Activated CD8-positive, alpha-beta memory T cell treated with anti-CD3 and anti-CD28 coated beads for 36 hours (primary cell): ENCODE measurements at regions not wholly inside any gene's neighbourhood (a gene's known extent, or its start where the extent isn't known, plus 50 kb on each side); places are given as distances from the start of the nearest gene placed in this dataset.

Experiments used
- CTCF ChIA-PET: fragments of 350-600 bp; sonication (Branson Sonifier 250); formaldehyde crosslinking; loops from one replicate; lab custom pipeline; 2021; ENCODE audit warnings: antibody characterized with exemption; lab: Charles Lee
- POLR2A ChIA-PET: fragments of 350-600 bp; sonication (Branson Sonifier 250); formaldehyde crosslinking; loops from one replicate; lab custom pipeline; 2021; ENCODE audit warnings: antibody characterized with exemption; lab: Charles Lee

DNA sequence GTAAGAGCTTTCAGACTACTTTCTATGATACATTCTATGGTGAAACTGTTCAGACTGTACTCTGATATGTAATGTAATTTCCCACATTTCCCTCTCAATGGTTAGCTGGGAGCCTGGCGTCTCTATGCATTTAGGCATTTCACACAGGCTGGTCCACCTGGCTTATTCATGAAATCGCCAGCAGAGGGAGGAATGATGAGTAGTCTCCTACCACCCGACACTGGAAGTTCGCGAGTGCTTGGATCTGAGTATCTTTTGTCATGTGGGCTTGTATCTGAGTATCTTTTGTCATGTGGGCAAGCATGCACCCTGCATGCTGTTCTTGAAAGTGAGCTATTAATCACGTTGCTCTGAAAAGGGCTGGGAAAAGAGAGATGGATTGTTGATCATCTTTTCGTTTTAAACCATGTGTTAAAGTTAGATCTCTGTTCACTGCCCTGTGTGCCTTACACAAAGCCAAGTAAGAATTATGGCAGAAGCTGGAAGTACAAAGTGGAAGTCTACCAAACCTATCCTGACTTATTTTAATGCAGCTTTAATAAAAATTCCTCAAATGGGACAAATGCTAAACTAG, 235.0 kb downstream of the ATP23 start:
- POLR2A ChIA-PET = no interaction called here
- CTCF ChIA-PET = no interaction called here

DNA sequence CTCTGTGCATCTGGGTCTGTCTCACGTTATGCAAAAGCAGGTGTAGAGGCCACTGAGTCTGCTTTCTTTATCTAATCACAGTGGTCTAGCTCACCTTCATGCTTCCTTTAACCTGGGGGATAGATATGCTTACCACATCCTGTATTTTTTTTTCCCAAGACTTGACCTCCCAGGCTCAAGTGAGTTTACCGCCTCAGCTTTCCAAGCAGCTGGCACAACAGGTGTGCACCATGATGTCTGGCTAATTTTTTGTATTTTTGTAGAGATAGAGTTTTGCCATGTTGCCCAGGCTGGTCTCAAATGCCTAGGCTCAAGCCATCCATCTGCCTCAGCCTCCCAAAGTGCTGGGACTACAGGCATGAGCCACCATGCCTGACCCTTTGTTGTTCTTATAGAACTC, 236.0 kb downstream of the ATP23 start:
- ChIA-PET CTCF (no interaction called here), POLR2A (no interaction called here)

DNA sequence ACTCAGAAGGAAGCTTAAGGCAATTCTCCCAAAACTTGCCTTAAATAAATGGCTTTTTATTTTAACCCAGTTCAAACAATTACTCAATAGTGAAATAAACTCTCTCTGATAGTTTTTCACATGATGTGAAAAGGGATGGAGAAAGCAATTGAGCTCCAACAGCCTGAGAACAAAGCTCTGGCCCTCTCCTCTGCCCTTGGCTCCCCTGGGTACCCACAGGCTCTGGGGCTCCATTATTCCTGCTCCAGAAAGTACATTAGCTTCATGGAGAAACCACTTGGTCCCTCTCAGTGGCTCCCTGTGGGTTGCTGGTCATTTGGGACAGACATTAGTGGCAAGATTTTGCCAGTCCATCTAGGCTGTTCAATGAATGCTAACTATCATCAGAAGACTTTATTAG, 242.8 kb downstream of the ATP23 start:
- CTCF ChIA-PET = no interaction called here
- POLR2A ChIA-PET = no interaction called here

DNA sequence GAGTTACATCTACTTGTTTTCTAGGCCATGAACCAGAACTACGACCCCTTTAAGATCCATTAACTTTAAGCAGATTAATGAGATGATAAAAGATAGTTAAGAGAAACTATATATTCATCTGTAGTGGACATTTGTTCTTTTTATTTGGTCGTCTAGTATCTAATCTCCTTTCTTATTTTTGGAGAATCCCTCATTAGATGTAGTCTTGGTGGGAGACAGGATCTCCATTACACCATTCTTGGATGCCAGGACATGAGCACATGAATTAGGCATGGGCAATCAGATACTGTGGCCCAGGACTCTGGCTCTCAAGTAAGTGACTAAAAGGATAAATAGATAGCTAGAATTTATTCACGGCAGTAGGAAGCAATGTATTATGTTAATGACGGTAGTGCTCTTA, 245.0 kb downstream of the ATP23 start:
- POLR2A ChIA-PET = no interaction called here
- CTCF ChIA-PET = no interaction called here

DNA sequence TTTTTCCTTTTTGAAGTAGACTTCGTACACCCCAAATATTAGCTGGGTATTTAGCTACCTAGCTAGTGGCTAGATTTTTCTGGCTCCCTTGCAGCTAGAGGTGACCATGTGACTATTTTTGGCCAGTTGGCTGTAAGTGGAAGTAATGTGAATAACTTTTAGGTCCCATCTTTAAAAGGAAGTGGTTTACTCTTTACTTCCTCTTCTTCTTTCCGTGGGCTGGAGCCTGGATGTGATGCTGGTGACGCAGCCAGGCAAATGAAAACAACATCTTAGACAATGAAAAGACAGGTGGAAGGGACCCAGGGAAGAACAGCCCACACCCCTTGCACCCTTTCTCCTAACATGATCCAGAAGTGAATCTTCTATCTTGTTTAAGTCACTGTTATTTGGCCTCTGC, 245.5 kb downstream of the ATP23 start:
- CTCF ChIA-PET = no interaction called here
- POLR2A ChIA-PET = no interaction called here

DNA sequence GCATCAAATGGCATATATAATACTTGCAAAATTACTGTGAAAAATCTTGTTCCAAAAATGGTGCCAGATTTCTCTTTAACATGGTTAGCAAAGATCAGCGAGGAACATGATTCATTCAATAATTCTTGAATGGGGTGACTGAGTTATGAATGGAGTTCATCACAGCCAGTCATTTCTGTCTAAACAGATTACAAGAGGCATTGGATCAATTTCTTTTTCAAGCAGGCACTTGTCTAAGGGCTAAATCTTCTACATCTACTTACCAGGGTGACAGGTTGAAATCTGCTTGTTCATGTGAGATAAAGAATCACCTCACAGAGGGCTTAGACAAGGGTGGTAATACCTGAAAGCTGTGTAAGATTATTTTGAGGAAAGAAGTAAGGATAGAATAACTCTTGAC, 247.7 kb downstream of the ATP23 start:
- ChIA-PET POLR2A (no interaction called here), CTCF (no interaction called here)

DNA sequence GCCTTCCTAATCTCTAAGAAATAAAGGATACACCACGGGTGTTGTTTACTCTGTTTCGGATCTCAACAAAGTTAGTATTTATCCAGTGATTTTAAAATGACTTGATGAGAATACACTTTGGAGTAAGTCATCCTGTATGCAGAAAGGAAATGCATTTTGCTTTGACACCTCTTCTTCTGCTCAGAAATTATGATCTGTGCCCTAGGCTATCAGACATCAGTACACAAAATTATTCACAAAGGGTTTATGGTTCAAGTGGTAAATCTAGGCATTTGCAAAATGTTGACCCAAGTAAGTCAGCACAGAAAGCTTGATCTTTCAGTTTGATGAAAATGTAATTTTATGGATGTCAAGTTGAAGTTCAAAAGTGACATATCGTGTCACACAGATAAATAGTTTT, 248.5 kb downstream of the ATP23 start:
- ChIA-PET POLR2A (no interaction called here), CTCF (no interaction called here)

DNA sequence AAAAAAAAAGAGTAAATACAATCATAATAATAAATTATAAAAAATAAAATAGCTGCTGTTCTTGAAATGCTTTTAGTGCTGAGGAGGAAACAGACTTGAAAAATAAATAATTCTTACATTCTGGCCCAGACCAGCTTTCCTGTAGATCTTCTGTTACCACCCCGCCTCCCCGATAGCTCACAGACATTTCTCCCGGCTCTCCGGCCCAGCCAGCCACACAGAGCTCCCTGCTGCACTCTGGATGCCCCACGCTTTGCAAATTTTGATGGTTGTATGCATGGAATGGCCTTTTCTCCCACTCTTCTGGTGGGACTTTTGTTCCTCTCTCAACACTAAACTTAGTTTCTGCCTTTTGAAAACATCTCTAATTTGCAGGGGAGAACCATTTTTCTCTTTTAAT, 249.3 kb downstream of the ATP23 start:
- CTCF ChIA-PET = no interaction called here
- POLR2A ChIA-PET = no interaction called here

DNA sequence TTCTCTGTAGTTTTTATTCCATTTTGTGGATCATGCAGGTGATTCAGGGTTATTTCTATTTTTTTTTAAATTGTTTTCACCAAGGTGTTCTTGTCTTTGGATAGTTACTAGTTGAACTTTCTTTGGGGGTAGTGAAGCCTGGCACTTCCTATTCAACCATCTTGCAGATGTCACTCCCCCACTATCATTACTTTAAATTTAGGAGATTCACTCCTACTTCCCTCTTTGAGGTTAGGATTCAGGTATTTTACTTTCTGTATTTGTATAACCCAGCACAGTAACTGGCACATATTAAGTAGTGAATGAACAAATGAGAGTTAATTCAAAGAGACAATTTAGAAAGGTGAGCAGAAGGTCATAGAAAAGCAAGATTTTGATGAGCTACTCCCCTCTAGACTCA, 255.6 kb downstream of the ATP23 start:
- POLR2A ChIA-PET = no interaction called here
- CTCF ChIA-PET = no interaction called here

DNA sequence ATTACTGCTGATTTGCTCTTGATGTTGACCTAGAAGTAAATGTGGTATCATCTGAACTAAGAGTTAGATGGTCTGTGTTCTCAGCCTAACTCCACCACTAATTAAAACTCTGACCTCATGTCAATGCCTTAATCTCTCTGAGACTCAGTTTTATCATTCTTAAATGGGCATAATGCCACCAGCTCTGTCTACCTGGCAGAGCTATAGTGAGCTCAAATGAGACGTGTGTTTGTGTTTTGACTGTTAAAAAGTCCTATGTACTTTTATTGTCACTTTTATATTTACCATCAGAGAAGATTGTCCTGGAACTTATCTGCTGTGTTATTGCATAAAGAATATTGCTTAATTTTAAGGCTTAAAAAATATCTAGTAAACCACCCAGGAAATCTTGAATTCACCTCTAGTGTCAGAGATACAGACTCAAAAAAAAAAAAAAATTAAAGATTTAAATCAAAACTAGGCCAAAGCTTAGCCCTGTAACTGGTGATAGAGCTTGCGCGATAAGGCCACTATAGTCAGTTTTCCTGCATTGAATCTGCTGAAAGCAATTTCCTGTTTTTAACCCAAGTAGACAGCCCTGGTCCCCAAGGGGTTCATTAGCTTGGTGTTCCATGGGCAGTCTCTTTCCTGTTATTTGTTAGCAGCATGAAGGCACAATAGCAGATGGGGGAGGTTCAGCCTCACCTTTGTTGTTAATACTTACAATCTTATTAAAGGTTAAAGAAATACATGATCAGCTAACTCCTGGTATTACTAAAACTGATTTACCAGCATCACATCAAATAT, 261.8 kb downstream of the ATP23 start:
- POLR2A ChIA-PET = no interaction called here
- CTCF ChIA-PET = no interaction called here

DNA sequence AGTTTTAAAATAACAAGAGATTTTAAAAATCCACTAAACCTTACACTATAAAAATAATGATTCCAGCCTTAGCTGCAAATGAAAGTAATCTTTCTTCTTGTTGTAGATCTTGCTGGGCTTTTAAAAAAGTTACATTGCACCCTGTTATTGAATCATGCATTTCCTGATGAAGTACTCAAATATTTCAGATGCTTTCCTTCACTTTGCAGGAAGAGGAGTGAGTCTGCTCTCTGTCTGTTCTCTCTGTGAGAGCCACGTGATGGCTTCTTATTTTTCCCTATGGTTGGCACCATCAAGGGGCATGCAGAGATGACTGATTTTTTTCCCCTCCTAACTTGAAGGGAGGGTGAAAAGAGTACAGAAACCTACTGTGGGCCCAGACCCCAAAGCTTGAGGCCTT, 262.7 kb downstream of the ATP23 start:
- ChIA-PET POLR2A (no interaction called here), CTCF (no interaction called here)

DNA sequence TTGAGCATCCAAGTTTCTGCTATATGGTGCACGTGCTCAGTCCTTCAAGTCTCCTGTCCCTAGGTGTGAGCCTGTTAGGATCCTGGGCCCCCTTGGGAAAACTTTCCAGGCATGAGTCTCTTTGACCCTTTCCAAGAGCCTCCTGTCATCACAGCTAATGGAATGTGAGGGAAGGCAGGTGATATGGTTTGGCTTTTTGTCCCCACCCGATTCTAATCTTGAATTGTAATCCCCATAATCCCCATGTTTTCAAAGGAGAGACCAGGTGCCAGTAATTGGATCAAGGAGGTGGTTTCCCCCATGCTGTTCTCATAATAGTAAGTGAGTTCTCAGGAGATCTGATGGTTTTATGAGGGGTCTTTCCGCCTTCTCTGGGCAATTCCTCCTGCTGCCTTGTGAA, 265.5 kb downstream of the ATP23 start:
- POLR2A ChIA-PET = no interaction called here
- CTCF ChIA-PET = no interaction called here

DNA sequence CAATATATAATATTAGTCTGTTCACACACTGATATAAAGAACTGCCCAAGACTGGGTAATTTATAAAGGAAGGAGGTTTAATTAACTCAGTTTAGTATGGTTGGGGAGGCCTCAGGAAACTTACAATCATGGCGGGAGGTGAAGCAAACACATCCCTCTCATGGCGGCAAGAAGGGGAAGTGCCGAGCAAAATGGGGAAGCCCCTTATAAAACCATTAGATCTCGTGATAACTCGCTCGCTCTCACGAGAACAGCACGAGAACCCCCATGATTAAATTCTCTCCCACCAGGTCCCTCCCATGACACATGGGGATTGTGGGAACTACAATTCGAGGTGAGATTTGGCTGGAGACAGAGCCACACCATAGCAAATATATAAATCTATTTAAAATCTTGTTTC, 269.8 kb downstream of the ATP23 start:
- ChIA-PET POLR2A (no interaction called here), CTCF (no interaction called here)

DNA sequence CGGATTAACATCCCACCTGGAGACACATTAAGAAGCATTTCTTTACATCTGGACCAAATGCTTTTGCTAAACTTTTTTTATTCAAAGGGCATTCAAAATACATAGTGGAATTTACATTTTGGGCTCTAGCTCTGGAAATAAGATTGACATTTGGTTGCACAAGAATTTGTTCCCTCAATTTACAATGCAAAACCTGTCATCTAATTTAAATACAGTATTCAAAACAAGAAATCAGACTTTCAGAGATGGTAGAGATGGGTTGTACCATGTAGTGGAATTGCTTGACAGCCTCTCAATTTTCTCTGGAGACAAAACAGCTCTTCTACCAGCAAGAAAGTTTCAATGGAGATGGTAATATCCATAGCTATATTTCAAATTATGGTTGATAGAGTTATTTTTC, 275.8 kb downstream of the ATP23 start:
- POLR2A ChIA-PET = no interaction called here
- CTCF ChIA-PET = no interaction called here

DNA sequence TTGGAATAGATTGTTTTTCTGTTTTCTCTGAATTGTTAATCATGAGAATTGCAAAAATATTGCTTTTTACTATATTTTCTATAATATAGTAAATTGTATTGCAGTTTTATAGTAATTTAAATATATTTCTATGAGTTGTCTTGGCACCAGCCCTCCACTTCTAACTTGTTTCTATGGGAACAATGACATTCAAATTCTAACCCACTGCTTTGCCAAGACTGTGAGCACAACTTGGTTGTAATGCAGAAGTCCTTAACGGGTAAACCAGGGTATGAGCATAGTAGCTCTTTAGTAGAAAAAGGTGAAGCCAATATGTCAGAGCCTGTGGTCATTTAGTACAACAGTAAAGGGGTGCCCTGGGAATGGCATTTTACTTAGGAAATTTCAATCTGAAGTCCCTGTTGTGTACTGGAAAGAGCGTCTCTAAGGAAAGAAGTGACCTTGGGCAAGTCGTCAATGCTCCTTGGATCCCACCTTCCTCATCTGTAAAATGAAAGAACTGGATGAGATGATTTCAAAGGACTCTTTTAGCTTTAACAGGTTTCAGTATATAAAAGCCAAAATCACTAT, 283.3 kb downstream of the ATP23 start:
- CTCF ChIA-PET = no interaction called here
- POLR2A ChIA-PET = no interaction called here

DNA sequence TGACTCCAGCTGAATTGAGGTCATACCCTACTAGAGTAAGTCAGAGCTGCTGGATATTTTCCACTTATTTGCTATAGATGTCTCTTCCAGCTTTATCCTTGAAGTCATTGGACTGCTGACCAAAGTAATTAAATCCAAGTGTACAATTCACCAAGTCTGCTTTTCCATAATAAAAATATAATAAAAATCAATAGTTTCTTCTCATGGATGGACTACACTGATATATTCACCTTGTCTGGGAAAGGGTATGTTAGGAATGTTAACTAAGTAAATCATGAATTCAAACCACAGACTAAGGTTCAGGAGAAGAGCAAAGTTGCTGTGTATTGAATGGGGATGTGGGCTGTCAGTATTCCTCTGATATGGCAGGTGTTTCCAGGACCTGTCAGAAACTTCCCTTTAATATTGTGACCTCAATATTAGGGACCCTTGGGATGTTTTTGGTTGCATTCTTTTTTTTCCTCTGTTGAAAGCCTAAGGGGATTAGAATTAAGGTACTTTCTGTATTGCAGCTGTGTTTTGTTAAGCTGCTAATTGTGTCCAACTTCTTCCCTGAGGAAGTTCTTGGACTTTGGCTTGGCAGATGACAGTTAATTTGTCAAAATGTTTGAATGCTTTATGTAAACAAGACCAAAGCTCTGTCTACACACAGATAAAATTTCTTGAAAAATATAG, 284.0 kb downstream of the ATP23 start:
- ChIA-PET POLR2A (no interaction called here), CTCF (no interaction called here)

DNA sequence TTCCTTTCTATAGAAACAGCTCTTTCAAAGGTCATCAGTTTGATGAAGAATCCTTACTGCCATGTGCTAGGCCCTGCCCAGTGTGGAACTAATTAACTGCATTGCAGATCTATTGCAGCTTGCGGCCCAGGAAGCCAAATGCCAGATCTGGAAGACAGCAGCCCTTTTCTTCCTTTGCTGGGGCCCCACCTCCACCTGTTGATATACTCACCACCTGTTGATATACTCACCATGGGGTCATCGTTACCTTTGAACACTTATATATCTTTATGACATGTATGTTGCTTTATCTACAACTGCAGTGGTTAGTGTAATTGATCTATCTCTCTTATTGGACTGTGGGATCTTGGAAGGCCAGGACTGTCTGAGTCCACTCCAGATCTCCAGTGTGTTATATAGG, 292.5 kb downstream of the ATP23 start:
- ChIA-PET CTCF (no interaction called here), POLR2A (no interaction called here)

DNA sequence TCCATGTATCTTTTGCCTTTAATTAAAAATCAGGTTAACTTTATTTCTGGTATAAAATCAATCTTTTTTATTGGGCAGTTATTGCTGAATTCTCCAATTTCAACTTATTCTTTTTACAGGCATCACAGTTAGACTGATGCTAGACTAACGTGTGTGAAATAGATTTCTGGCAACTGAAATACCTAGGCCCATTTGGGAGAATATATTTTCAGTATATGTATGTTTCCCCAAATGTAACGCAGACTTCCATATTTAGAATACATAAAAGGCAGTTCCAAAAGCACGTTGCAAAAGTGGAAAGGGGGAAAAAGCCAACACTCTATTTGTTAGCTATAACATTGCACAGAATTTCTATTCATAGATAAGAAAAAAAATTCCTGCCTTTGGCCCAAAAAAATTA, 297.0 kb downstream of the ATP23 start:
- ChIA-PET POLR2A (no interaction called here), CTCF (no interaction called here)

DNA sequence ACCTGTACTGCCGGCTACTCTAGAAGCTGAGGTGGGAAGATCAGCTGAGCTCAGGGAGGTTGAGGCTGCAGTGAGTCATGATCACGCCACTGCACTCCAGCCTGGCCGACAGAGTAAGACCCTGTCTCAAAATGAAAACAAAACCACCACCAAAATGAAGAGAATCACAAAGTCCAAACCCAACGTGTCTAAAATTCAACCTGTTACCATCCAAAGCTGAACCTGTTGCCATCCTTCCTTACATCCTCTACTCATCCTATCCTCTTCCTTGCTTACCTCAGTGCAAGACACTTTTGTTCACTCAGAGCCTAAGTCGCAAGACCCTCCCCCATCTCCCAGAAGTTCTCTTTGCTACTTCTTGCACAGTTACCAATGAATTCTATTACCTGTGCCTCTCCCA, 299.7 kb downstream of the ATP23 start:
- ChIA-PET CTCF (no interaction called here), POLR2A (no interaction called here)

DNA sequence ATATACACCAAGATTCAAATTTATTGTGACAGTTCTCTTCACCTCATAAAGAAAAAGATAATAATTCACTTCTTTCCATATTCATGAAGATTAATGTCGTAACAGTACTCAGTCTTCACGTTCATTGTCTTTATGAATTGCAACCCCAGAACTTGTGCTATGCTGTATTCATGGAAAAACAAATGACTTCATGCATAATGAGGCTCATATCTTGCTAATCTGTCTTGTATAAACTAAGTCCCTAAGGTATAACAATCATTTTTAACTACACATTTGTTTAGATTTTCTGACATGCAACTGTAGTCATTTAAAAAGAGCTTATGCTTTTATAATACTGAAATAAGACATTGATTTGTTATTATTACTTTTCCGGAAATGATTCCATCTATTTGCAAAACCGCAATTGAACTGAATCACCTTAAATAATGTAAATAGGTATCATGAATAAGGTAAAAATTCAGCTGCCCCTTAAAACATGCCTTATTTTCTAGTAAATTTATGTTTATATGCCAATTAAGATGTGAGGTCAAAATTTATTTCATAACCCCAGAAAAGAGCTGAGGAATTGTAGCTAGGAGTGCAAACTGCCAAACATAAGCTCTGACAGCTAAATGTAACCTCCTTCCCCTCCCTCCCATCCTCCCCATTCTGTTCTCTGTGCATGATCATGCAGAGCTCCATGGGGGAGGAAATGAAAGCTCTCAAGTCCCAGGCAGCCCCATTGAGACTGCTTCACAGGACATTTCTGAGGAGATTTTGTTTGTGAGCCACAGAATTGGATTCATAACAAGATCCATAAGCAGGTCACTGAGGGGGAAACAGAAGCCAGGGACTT, 301.6 kb downstream of the ATP23 start:
- POLR2A ChIA-PET = no interaction called here
- CTCF ChIA-PET = no interaction called here
